Activated CD4-positive, alpha-beta T cell treated with anti-CD3 and anti-CD28 coated beads, Interleukin-2, amount 10 ng/mL, durations not matched to agents 24 days and 14 days (primary cell): ENCODE measurements at regions not wholly inside any gene's neighbourhood (a gene's known extent, or its start where the extent isn't known, plus 50 kb on each side); places are given as distances from the start of the nearest gene placed in this dataset.

Source experiments
- DNase-seq: peaks from one replicate; pipeline ENCODE4 v3.0.0; 2022
- H3K27ac Mint-ChIP-seq: one replicate; pipeline ENCODE4 v1.8.0; 2022; ENCODE audit warnings: mild to moderate bottlenecking, mixed read lengths
- H3K27me3 Mint-ChIP-seq: one replicate; pipeline ENCODE4 v1.8.0; 2022; ENCODE audit warnings: mixed read lengths
- H3K36me3 Mint-ChIP-seq: one replicate; pipeline ENCODE4 v1.8.0; 2022; ENCODE audit warnings: low read depth, mild to moderate bottlenecking, mixed read lengths
- H3K4me1 Mint-ChIP-seq: one replicate; pipeline ENCODE4 v1.8.0; 2021; ENCODE audit warnings: mixed read lengths
- H3K4me3 Mint-ChIP-seq: one replicate; pipeline ENCODE4 v1.8.0; 2022; ENCODE audit warnings: mild to moderate bottlenecking, moderate library complexity, mixed read lengths
- H3K9me3 Mint-ChIP-seq: one replicate; pipeline ENCODE4 v1.8.0; 2021; ENCODE audit warnings: mixed read lengths
- intact Hi-C: fragments of 100-400 bp; cut with micrococcal nuclease; formaldehyde crosslinking; loops from one replicate; pipeline ENCODE4 v1.15.1; 2023

GRCh38 chr1:93013145-93014065, 52.1 kb upstream of the DIPK1A start:
- Mint-ChIP-seq H3K27me3 (peaks cover 16% of the 10 kb centered on the region), H3K27ac (no peak overlapping the region), H3K4me3 (no peak overlapping the region), H3K36me3 (no peaks in the 10 kb centered on the region), H3K4me1 (peaks cover 10% of the 10 kb centered on the region), H3K9me3 (no peaks in the 10 kb centered on the region)
- DNase-seq = no peak
- intact Hi-C loops = no loop called here

DNA sequence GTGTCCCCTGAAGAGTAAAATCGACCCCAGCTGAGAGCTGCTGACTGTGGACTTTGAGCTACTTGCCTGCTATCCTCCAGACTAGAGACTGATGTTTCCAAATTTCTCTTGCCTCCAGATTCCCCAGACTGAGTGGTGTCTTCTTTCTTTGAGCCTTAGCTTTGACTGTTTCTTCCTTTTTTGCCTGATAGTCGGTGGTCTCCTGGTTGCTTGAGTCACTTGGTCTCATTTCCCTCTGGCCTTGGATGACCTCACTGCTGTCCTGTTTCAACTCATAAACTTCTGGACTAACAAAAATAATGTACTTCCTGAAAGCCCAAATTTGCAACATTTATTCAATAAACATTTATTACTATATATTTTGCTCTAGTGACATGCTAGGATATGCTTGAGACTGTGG, 52.9 kb upstream of the DIPK1A start:
- intact Hi-C loops = no loop called here
- H3K4me3 Mint-ChIP-seq = no peak overlapping the region
- H3K36me3 Mint-ChIP-seq = no peaks in the 10 kb centered on the region
- H3K9me3 Mint-ChIP-seq = no peaks in the 10 kb centered on the region
- peaks cover 21% of the 10 kb centered on the region for H3K27me3 Mint-ChIP-seq
- H3K4me1 Mint-ChIP-seq = peaks cover 10% of the 10 kb centered on the region
- DNase-seq = no peak
- no peak overlapping the region for H3K27ac Mint-ChIP-seq

- DNase-seq = no peak
- intact Hi-C loops = no loop called here
- H3K27ac Mint-ChIP-seq = no peak overlapping the region
- H3K9me3 Mint-ChIP-seq = no peaks in the 10 kb centered on the region
- H3K36me3 Mint-ChIP-seq = no peaks in the 10 kb centered on the region
- H3K27me3 Mint-ChIP-seq = peaks cover 26% of the 10 kb centered on the region
- no peak overlapping the region for H3K4me3 Mint-ChIP-seq
- peaks cover 10% of the 10 kb centered on the region for H3K4me1 Mint-ChIP-seq
Measured at GRCh38 chr1:93015590-93015989, 54.3 kb upstream of the DIPK1A start.

- Mint-ChIP-seq H3K4me1 (peaks cover 12% of the 10 kb centered on the region), H3K27ac (no peak overlapping the region), H3K4me3 (no peak overlapping the region), H3K9me3 (no peaks in the 10 kb centered on the region), H3K36me3 (no peaks in the 10 kb centered on the region), H3K27me3 (peaks cover 26% of the 10 kb centered on the region)
- intact Hi-C loops = no loop called here
- no peak for DNase-seq
Measured at GRCh38 chr1:93016171-93016570, 54.9 kb upstream of the DIPK1A start.

GRCh38 chr1:93021539-93022134, 57.4 kb upstream of the MTF2 start:
- DNase-seq = peak; percentile 75
- Mint-ChIP-seq H3K36me3 (no peaks in the 10 kb centered on the region), H3K9me3 (no peaks in the 10 kb centered on the region), H3K4me3 (no peak overlapping the region), H3K27ac (no peak overlapping the region), H3K4me1 (peaks cover 5% of the 10 kb centered on the region), H3K27me3 (peaks cover 28% of the 10 kb centered on the region)
- intact Hi-C loops = loop anchor here (1.0 kb wide), 1 partner anchor 41 kb away; no protein-coding TSS in a partner anchor

DNA sequence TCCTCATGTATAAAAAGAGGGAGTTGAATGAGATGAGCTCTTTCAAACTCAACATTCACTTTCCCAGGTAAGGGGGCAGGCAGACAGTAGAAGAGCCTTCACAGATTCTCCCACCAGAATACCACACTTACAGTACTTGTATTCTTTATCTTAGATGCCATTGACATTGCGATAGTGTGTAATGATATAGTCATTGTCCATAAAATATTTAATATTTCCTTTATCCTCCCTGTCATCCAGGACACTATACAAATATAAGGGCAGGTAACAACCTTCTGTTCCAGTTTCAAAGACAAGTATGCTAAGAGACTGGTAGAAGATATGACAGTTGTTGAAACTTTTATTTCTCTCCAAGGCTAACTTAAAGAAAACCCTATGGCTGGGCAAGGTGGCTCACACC, 56.5 kb upstream of the MTF2 start:
- Mint-ChIP-seq H3K9me3 (no peaks in the 10 kb centered on the region), H3K4me1 (peaks cover 4% of the 10 kb centered on the region), H3K36me3 (no peaks in the 10 kb centered on the region), H3K27ac (no peak overlapping the region), H3K4me3 (no peak overlapping the region), H3K27me3 (peaks cover 25% of the 10 kb centered on the region)
- DNase-seq = no peak
- intact Hi-C loops = no loop called here

DNA sequence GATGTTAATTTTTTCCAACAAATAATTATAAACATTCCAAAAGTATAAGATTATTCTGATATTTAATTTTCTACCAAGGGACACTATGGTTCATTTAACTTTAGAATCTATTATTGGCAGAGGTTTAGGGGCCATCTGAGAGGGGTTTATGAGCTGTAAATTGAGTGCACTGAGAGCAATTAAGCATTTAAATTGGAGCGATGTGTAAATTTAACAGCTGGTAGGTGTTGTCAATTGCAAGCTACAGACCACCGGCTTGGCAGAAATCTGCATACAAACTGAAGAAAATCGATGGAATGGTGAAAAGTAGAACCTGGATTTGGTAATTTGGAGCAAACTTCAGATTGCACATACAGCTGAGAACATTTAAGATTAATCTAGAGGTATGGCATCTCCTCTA, 55.8 kb upstream of the MTF2 start:
- intact Hi-C loops = no loop called here
- no peak for DNase-seq
- Mint-ChIP-seq H3K36me3 (no peaks in the 10 kb centered on the region), H3K4me1 (peaks cover 4% of the 10 kb centered on the region), H3K27ac (no peak overlapping the region), H3K4me3 (no peak overlapping the region), H3K27me3 (peaks cover 27% of the 10 kb centered on the region), H3K9me3 (no peaks in the 10 kb centered on the region)

GRCh38 chr1:93025572-93025971, 53.5 kb upstream of the MTF2 start:
- peaks cover 18% of the 10 kb centered on the region for H3K27me3 Mint-ChIP-seq
- H3K36me3 Mint-ChIP-seq = no peaks in the 10 kb centered on the region
- no peak for DNase-seq
- no peak overlapping the region for H3K4me3 Mint-ChIP-seq
- intact Hi-C loops = no loop called here
- H3K27ac Mint-ChIP-seq = no peak overlapping the region
- peaks cover 15% of the 10 kb centered on the region for H3K4me1 Mint-ChIP-seq
- no peaks in the 10 kb centered on the region for H3K9me3 Mint-ChIP-seq

- Mint-ChIP-seq H3K27ac (no peak overlapping the region), H3K4me3 (no peak overlapping the region), H3K4me1 (peaks cover 19% of the 10 kb centered on the region), H3K27me3 (peaks cover 15% of the 10 kb centered on the region), H3K9me3 (no peaks in the 10 kb centered on the region), H3K36me3 (no peaks in the 10 kb centered on the region)
- no peak for DNase-seq
- intact Hi-C loops = no loop called here
Measured at GRCh38 chr1:93028542-93028941, 50.5 kb upstream of the MTF2 start.
